SK-N-SH treated with all-trans-retinoic acid at 6 μM for 48 hours (cell line): ENCODE measurements at regions not wholly inside any gene's neighbourhood (a gene's known extent, or its start where the extent isn't known, plus 50 kb on each side); places are given as distances from the start of the nearest gene placed in this dataset.

Experiments used
- ATAC-seq: fragments of 200-7000 bp; cut with Tn5 transposase; 3 replicates; pipeline ENCODE4 v1.9.1; 2020; ENCODE audit warnings: mild to moderate bottlenecking, moderate library complexity
- ARNTL ChIP-seq: fragments of 450-650 bp; formaldehyde crosslinking; IDR thresholded peaks from 2 replicates; pipeline ENCODE4 v1.5.0; 2020; ENCODE audit warnings: low read depth, mild to moderate bottlenecking, moderate library complexity, borderline replicate concordance
- BACH2 ChIP-seq: fragments of 250-450 bp; sonication (Bioruptor Pico); IDR thresholded peaks from 2 replicates; pipeline ENCODE4 v1.9.0; 2021; ENCODE audit warnings: mild to moderate bottlenecking, borderline replicate concordance
- CREB5 ChIP-seq: fragments of 250-450 bp; sonication (Bioruptor Pico); IDR thresholded peaks from 2 replicates; pipeline ENCODE4 v1.5.1; 2020; ENCODE audit warnings: low read depth, mild to moderate bottlenecking, moderate library complexity
- CSDC2 ChIP-seq: fragments of 250-450 bp; sonication (Bioruptor Pico); IDR thresholded peaks from 2 replicates; pipeline ENCODE4 v1.5.0; 2020; ENCODE audit warnings: mild to moderate bottlenecking, moderate library complexity
- CSRNP3 ChIP-seq: fragments of 250-450 bp; sonication (Bioruptor Pico); IDR thresholded peaks from 2 replicates; pipeline ENCODE4 v1.5.1; 2021; ENCODE audit warnings: mild to moderate bottlenecking, moderate library complexity
- ESRRG ChIP-seq: fragments of 250-450 bp; sonication (Bioruptor Pico); IDR thresholded peaks from 2 replicates; pipeline ENCODE4 v1.6.1; 2021; ENCODE audit warnings: mild to moderate bottlenecking
- GLIS3 ChIP-seq: fragments of 250-450 bp; sonication (Bioruptor Pico); IDR thresholded peaks from 2 replicates; pipeline ENCODE4 v1.5.0; 2020; ENCODE audit warnings: mild to moderate bottlenecking, moderate library complexity
- ISL1 ChIP-seq: fragments of 250-450 bp; sonication (Bioruptor Pico); IDR thresholded peaks from 2 replicates; pipeline ENCODE4 v2.1.2; 2022; ENCODE audit warnings: mild to moderate bottlenecking, moderate library complexity
- OSR1 ChIP-seq: fragments of 250-450 bp; sonication (Bioruptor Pico); IDR thresholded peaks from 2 replicates; pipeline ENCODE4 v1.8.0; 2022; ENCODE audit warnings: moderate library complexity, mild to moderate bottlenecking, inconsistent platforms
- PATZ1 ChIP-seq: fragments of 250-450 bp; sonication (Bioruptor Pico); IDR thresholded peaks from 2 replicates; pipeline ENCODE4 v1.8.0; 2020; ENCODE audit warnings: mild to moderate bottlenecking, moderate library complexity, borderline replicate concordance
- POU6F1 ChIP-seq: fragments of 250-450 bp; sonication (Bioruptor Pico); IDR thresholded peaks from 2 replicates; pipeline ENCODE4 v1.8.0; 2021; ENCODE audit warnings: low read depth, mild to moderate bottlenecking, moderate library complexity, borderline replicate concordance
- PPARA ChIP-seq: fragments of 250-450 bp; sonication (Bioruptor Pico); IDR thresholded peaks from 2 replicates; pipeline ENCODE4 v1.5.0; 2020; ENCODE audit warnings: mild to moderate bottlenecking, borderline replicate concordance
- RARB ChIP-seq: fragments of 250-450 bp; sonication (Bioruptor Pico); IDR thresholded peaks from 2 replicates; pipeline ENCODE4 v1.8.0; 2021; ENCODE audit warnings: mild to moderate bottlenecking, moderate library complexity
- SNAI2 ChIP-seq: fragments of 250-450 bp; sonication (Bioruptor Pico); IDR thresholded peaks from 2 replicates; pipeline ENCODE4 v1.5.0; 2020; ENCODE audit warnings: mild to moderate bottlenecking, moderate library complexity
- TCF4 ChIP-seq: fragments of 250-450 bp; sonication (Bioruptor Pico); IDR thresholded peaks from 2 replicates; pipeline ENCODE4 v1.8.0; 2021; ENCODE audit warnings: mild to moderate bottlenecking, moderate library complexity, borderline replicate concordance
- TOX ChIP-seq: fragments of 250-450 bp; sonication (Bioruptor Pico); IDR thresholded peaks from 2 replicates; pipeline ENCODE4 v1.8.0; 2021; ENCODE audit warnings: mild to moderate bottlenecking, moderate library complexity, borderline replicate concordance
- TSHZ2 ChIP-seq: fragments of 250-450 bp; sonication (Bioruptor Pico); IDR thresholded peaks from 2 replicates; pipeline ENCODE4 v1.5.0; 2020; ENCODE audit warnings: mild to moderate bottlenecking, moderate library complexity
- ZC3H10 ChIP-seq: fragments of 250-450 bp; sonication (Bioruptor Pico); IDR thresholded peaks from 2 replicates; pipeline ENCODE4 v1.5.1; 2021; ENCODE audit warnings: mild to moderate bottlenecking, moderate library complexity
- ZFP3 ChIP-seq: fragments of 250-450 bp; sonication (Bioruptor Pico); IDR thresholded peaks from 2 replicates; pipeline ENCODE4 v1.5.0; 2020; ENCODE audit warnings: mild to moderate bottlenecking, moderate library complexity
- ZFP30 ChIP-seq: fragments of 450-650 bp; formaldehyde crosslinking; IDR thresholded peaks from 2 replicates; pipeline ENCODE4 v1.5.0; 2022; ENCODE audit warnings: mild to moderate bottlenecking, moderate library complexity
- ZNF565 ChIP-seq: fragments of 450-650 bp; formaldehyde crosslinking; conservative IDR thresholded peaks from 2 replicates; pipeline ENCODE4 v1.5.0; 2020; ENCODE audit warnings: low read depth, mild to moderate bottlenecking, moderate library complexity
- ZNF70 ChIP-seq: fragments of 450-650 bp; formaldehyde crosslinking; IDR thresholded peaks from 2 replicates; pipeline ENCODE4 v1.5.0; 2020; ENCODE audit warnings: mild to moderate bottlenecking, moderate library complexity
- ZNF8 ChIP-seq: fragments of 450-650 bp; formaldehyde crosslinking; IDR thresholded peaks from 2 replicates; pipeline ENCODE4 v1.5.0; 2020; ENCODE audit warnings: mild to moderate bottlenecking, moderate library complexity

GRCh38 chr1:148296511-148296910 lies 144.4 kb upstream of the NBPF11 start:
- TF ChIP-seq CREB5 (CRISPR knock-in tag) (no peak), ZFP30 (no peak), BACH2 (CRISPR knock-in tag) (no peak), PPARA (CRISPR knock-in tag) (no peak), OSR1 (CRISPR knock-in tag) (no peak), ZFP3 (CRISPR knock-in tag) (no peak), POU6F1 (CRISPR knock-in tag) (no peak), RARB (CRISPR knock-in tag) (no peak), PATZ1 (CRISPR knock-in tag) (no peak), ESRRG (CRISPR knock-in tag) (no peak), TCF4 (CRISPR knock-in tag) (no peak), ARNTL (CRISPR knock-in tag) (no peak), TOX (no peak), CSRNP3 (CRISPR knock-in tag) (no peak), ZC3H10 (CRISPR knock-in tag) (no peak), ISL1 (CRISPR knock-in tag) (no peak), CSDC2 (no peak), ZNF70 (no peak), ZNF565 (CRISPR knock-in tag) (no peak), TSHZ2 (CRISPR knock-in tag) (no peak)
- no peak for ATAC-seq

- no peak for TF ChIP-seq ZNF565 (CRISPR knock-in tag)
- TF ChIP-seq ZFP3 (CRISPR knock-in tag): no peak
- no peak for TF ChIP-seq OSR1 (CRISPR knock-in tag)
- no peak for TF ChIP-seq RARB (CRISPR knock-in tag)
- TF ChIP-seq PPARA (CRISPR knock-in tag): no peak
- no peak for TF ChIP-seq TCF4 (CRISPR knock-in tag)
- no peak for TF ChIP-seq ARNTL (CRISPR knock-in tag)
- TF ChIP-seq GLIS3 (CRISPR knock-in tag): no peak
- no peak for TF ChIP-seq ZNF8 (CRISPR knock-in tag)
- no peak for TF ChIP-seq CSDC2
- no peak for TF ChIP-seq CSRNP3 (CRISPR knock-in tag)
- no peak for TF ChIP-seq CREB5 (CRISPR knock-in tag)
- no peak for TF ChIP-seq ZFP30
- TF ChIP-seq ZC3H10 (CRISPR knock-in tag): no peak
- no peak for TF ChIP-seq BACH2 (CRISPR knock-in tag)
- TF ChIP-seq POU6F1 (CRISPR knock-in tag): no peak
- TF ChIP-seq SNAI2: no peak
- no peak for TF ChIP-seq TOX
- no peak for TF ChIP-seq ESRRG (CRISPR knock-in tag)
- TF ChIP-seq ZNF70: no peak
- TF ChIP-seq, all 23 proteins: peak for 0
- ATAC-seq: no peak
These were observed 142.2 kb upstream of the NBPF11 start for GRCh38 chr1:148294116-148294807.
